Femur (tissue), 1 donor: ENCODE measurements at regions not wholly inside any gene's neighbourhood (a gene's known extent, or its start where the extent isn't known, plus 50 kb on each side); places are given as distances from the start of the nearest gene placed in this dataset.
A peak's percentile ranks its signal among the peaks of the same experiment; 100 is the strongest.

Source experiments
- DNase-seq: peaks from one replicate; pipeline ENCODE4 v3.0.0-alpha.2; 2017

- DNase-seq = no peak
These were observed 97.4 kb upstream of the ITGA1 start for GRCh38 chr5:52690236-52690768.

DNA sequence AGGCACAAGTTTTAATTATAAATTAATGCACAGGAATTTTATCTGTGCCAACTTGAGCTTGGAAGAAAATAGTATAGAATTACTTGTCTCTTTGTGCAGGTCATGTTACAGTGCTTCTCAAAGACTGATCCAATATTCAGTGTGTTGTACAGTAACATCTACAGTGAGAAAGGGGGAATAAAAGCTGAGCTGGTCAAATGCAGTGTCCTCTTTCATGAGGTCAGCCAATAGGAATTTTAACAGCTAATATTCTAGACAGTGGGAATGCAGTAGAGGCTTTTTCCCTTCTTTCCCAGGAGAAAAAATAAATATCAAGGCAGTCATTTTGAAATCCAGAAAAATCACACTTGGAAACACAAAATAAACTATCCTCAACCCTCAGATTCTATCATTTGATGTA lies 95.7 kb upstream of the ITGA1 start:
- DNase-seq = no peak

DNA sequence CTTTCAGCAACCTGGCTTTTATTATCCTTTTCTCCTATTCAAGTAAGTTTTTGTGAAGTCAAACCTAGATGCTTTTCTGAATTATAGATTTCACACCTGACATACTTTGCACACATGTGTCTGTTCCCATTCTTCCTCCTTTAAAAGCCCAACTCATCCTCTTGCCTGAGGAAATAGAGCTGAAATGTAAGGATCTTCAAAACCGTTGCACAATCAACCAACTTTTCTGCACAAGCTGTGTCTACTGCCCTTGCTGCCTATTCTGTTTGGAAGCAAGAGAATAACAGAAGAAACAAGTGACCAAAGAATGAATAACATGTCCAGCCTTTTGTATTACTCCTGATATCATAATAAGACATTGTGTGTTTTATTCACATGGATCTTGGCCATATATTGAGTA lies 95.1 kb upstream of the ITGA1 start:
- DNase-seq = no peak

DNA sequence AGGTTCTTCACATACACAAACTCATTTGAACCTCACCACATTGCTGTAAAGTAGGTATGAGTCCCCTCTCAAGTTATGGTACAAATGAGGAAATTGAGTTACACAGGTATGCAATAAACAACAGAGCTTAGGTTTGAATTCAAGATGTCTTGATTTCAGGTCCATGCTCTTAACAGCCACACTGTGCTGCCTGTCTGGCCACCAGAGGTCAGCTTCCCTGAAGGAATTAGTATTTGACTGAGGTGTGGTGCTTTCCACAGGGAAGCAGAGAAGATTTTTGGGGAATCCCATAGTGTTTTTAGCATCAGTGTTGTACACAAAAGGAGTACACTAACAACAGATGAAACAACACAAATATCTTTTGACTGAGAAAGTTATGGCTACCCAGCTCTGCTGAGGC lies 94.4 kb upstream of the ITGA1 start:
- DNase-seq = no peak

DNA sequence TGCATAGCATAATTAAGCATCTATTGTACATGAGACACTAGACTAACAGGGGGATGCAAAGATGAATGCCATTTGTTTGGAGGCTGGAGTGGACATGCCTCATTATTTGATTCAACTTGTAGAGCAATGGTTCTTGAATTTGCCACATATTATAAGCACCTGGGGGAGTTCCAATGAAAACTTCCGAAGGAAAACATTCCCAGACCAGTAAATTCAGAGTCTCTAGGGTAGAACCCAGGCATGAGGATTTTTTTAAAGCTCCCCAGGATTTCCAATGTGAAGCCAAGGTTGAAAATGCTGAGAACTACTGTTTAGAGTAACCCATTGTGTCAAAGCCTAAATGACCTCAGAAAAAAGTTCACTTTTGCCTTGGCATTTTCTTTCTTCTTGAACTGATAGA lies 93.9 kb upstream of the ITGA1 start:
- DNase-seq = no peak

DNA sequence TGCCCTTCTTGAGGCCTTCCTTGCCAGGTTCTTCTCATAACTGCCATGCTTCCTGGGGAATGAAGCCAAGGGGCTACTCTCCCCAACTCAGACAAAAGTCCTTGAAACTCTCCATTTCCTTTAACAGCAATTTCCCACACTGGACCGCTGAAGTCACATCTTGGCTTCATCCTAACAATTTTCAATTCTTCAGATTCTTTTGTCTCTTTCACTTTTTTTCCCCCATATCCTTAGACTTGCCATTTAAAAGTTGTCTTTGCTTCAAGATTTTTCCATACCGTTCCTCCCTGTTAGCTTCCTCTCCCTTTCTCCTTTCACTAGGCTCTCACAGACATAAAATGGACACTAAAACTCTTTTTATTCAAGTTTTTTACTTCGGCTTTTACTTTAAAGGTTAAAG lies 93.1 kb upstream of the ITGA1 start:
- no peak for DNase-seq

GRCh38 chr5:52702877-52703276 lies 84.8 kb upstream of the ITGA1 start:
- no peak for DNase-seq

- no peak for DNase-seq
These were observed 84.4 kb upstream of the ITGA1 start for GRCh38 chr5:52703321-52703720.

DNA sequence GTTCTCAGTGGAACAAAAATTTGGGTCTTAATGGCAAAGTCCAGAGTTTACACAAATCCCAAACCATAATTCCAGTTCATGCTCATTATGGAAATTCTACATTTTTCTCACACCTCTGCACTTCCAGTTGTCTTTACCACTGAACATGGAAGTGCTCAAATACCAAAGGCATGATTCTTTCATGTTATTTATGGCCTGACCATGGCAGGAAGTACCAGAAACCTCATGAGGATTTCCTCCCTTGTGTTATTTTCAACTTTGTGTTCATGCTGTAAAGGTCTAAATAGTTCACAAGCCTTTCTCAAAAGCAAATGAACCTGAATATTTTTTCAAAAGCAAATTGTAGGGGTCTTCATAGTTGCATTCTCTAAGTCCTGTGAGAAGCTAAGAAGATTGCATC lies 82.0 kb upstream of the ITGA1 start:
- DNase-seq = no peak

GRCh38 chr5:52706775-52707174 lies 80.9 kb upstream of the ITGA1 start:
- no peak for DNase-seq

DNA sequence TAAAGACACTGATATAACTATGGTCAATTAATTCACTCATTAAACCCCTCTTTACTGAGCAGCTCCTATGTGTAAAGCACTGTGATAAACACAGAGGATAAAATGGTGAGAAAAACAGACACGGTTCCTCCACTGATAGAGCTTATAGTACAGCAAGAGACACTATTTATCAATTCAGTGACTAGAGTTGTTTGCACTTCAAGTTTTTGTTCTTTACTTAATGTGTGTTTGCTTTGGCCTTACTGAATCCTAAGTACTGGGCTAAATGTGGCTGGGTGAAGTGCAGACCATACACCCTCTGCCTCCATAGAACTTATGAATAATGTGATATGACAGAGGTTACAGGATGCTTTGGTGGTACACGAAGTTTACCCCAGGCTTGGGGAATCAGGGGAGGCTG lies 80.1 kb upstream of the ITGA1 start:
- DNase-seq = no peak

DNA sequence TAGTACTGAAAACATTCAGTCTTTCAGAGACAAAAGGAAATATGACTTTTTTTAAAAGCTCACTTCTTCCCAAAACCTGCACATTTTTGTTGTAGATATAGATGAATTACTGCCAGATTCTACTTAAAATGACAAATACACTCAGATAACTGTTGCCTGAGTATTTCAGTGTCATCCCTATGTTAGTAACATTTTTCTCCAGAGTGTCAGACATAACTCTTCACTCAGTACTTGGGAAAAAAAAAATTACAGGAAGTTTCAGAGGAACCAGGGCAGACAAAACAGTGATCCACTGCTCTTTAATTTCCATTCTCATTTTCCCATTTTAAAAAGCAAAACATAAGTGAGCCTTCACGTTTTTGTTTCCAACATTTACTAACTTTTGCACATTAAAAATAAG lies 79.3 kb upstream of the ITGA1 start:
- DNase-seq = no peak

GRCh38 chr5:52709167-52709925 lies 78.4 kb upstream of the ITGA1 start:
- peak; percentile 27 for DNase-seq

DNA sequence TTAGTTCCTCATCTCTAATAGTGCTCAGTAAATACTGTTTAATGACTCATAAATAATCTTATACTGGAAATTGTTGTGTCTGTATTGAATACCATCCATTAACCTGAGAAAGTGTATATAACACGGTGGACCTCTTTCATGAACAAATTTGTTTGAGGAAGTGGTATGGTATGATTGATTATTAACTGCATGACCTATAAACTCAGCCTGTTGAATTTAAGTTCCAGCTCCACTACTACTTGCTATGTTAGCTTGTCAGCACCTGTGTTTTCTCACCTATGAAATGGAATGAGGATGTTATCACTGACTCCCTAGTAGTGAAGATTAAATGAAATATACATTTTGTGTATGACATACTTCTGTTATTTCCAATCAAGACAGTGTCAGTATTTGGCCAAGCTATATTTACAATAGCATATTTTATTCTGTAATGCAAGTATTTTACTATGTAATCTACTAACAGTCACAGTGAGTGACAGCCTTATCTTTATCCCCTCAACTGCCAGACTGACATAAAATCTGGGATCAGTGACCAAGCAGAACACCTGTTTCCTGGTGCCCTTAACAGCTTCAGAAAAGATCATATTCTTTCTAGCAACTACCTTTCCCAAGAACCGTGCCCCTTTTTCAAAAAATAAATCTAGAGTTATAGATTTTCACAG lies 77.3 kb upstream of the ITGA1 start:
- DNase-seq = no peak

GRCh38 chr5:52710972-52711596 lies 76.6 kb upstream of the ITGA1 start:
- DNase-seq = no peak

DNA sequence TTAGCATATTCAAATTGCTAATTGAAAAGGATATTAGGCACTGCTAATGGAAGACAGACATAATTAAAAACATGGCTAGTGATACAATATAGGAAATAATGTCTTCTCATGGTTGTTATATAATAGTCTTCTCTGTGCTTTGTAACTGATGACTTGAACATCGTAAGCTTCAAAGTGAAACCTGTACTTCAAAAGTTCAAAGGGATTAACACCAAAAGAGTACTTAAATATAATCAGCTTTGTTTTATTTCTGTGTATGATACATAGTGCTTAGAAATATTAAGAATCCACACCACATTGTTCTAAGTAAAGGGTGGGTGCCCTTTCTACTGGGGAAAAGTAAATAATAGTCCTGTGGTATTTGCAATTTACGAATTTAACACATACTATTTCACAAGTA lies 75.4 kb upstream of the ITGA1 start:
- DNase-seq = no peak

DNA sequence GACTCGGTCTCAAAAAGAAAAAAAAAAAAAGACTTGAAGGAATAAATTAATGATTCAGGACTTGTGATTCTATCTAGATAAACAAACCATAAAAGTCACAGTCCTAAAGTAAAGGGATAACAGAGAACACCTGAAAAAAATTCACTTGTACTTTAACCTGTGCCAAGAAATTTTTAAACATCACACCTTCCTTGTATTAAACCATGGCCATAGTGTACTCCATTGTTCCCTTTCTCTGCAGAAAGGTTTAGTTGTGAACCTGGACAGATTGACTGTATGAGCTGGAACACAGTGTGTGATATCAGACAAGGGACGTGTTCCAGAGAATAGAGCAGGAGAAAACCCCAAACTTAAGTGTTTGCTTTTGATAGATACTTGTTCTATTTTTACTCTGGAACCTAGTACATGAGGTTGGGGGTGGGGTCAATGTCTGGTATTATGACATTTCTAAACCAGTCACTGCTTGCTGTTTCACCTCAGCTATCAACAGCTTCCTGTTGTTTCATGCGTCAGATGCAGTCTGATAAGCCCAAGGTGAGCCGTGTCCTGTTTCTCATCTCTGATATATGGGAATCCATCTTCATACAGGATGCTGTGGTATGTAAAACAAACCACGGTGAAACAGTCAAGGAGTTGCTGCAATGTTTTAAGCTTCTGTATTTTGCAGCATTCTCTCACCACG lies 62.5 kb upstream of the ITGA1 start:
- DNase-seq = no peak

GRCh38 chr5:52725808-52726207 lies 61.9 kb upstream of the ITGA1 start:
- no peak for DNase-seq

GRCh38 chr5:52727020-52727419 lies 60.7 kb upstream of the ITGA1 start:
- DNase-seq = no peak

- DNase-seq = peak; percentile 35
These were observed 60.1 kb upstream of the ITGA1 start for GRCh38 chr5:52727576-52727975.

GRCh38 chr5:52728224-52728623 lies 59.5 kb upstream of the ITGA1 start:
- no peak for DNase-seq

- DNase-seq = no peak
These were observed 59.0 kb upstream of the ITGA1 start for GRCh38 chr5:52728686-52729085.

GRCh38 chr5:52731274-52732027 lies 56.3 kb upstream of the ITGA1 start:
- no peak for DNase-seq
